ENCODE measurements at regions not wholly inside any gene's neighbourhood (a gene's known extent, or its start where the extent isn't known, plus 50 kb on each side); places are given as distances from the start of the nearest gene placed in this dataset.

DNA sequence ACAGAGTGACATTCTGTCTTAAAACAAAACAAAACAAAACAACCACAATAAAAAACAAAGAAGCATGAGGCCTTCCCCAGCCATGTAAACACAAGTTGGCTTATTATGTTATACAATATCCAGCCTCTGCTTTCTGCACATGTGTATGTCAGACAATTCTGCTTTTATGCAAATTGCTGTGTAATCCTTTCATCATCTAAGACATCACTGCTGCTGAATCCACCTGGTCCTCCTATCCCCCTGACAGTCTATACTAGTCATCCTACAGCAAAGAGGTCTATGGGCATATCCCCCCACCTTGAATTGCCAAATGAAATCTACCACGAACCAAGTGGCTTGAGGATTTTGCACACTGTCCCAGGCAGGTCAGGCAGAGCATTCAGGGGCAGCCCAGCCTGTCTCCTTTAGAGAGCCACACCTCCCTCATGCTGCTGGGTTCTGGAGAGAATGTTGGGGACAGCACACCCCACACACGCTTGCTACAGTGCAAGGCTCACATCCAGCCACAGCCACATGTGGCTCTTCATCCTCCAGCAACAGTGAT, 339.6 kb upstream of the CDH5 start:
- peaks cover 6% of the 10 kb centered on the region for H3K27me3 Mint-ChIP-seq

DNA sequence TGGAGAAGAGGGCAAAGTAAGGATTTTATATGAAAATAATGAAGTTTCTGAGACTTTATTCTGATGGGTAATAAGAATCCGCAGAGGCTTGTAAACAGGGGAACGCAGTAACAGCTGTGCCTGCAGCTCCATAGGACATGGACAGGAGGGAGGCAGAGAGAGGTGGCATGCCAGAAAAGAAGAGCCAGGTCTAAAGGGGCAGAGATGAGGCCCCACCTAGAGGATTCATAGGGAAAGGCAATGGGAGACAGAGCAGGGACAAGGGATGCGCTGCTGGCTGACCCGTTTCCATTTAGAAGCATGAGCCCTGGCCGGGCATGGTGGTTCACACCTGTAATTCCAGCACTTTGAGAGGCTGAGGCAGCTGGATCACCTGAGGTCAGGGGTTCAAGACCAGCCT, 340.3 kb upstream of the CDH5 start:
- Histone ChIP-seq H4K20me1 (ENCODE audit: control insufficient read depth, insufficient read depth, low read length, poor library complexity, severe bottlenecking) (no peaks in the 10 kb centered on the region), H3K79me2 (ENCODE audit: control insufficient read depth, insufficient read depth, low read length) (no peaks in the 10 kb centered on the region), H3K4me3 (ENCODE audit: control extremely low read depth in 1 of 5, extremely low read depth in 1 of 5, insufficient read depth in 1 of 5, low read depth in 2 of 5, low read length in 4 of 5) (no peak overlapping the region), H3K9ac (ENCODE audit: low read length) (no peak overlapping the region), H3K27me3 (replicated peaks in 1 of 4; ENCODE audit: control extremely low read depth in 1 of 4, control insufficient read depth in 3 of 4, insufficient read depth in 4 of 4, low read length in 3 of 4) (no peaks in the 10 kb centered on the region), H3K9me3 (ENCODE audit: control extremely low read depth in 1 of 3, control insufficient read depth in 2 of 3, insufficient read depth in 1 of 3, low read length in 2 of 3) (peaks cover 0 to 13% (median 0%) of the 10 kb centered on the region in 3 donors), H2AFZ (ENCODE audit: insufficient read depth, low read depth, low read length, poor library complexity, severe bottlenecking) (no peak overlapping the region), H3K27ac (ENCODE audit: low read length in 2 of 2) (no peak overlapping the region), H3K4me2 (replicated peaks; ENCODE audit: low read depth, low read length, poor library complexity, severe bottlenecking) (no peak overlapping the region), H3K36me3 (replicated peaks in 1 of 2; ENCODE audit: control extremely low read depth in 1 of 2, control insufficient read depth in 1 of 2, extremely low read depth in 1 of 2, insufficient read depth in 2 of 2, low read length in 1 of 2) (no peaks in the 10 kb centered on the region), H3K4me1 (ENCODE audit: control insufficient read depth in 2 of 2, insufficient read depth in 2 of 2, low read length in 2 of 2) (no peaks in the 10 kb centered on the region)
- Mint-ChIP-seq H3K27ac (no peak overlapping the region), H3K27me3 (peaks cover 6% of the 10 kb centered on the region), H3K4me3 (no peak overlapping the region), H3K4me1 (no peaks in the 10 kb centered on the region), H3K9me3 (ENCODE audit: insufficient read depth) (peaks cover 8% of the 10 kb centered on the region)
- TF ChIP-seq EZH2 (IDR thresholded peaks at IDR 0.05; ENCODE audit: borderline replicate concordance, insufficient read depth, low read depth, low read length, poor library complexity, severe bottlenecking): no peak
- TF ChIP-seq, protein P1, sequence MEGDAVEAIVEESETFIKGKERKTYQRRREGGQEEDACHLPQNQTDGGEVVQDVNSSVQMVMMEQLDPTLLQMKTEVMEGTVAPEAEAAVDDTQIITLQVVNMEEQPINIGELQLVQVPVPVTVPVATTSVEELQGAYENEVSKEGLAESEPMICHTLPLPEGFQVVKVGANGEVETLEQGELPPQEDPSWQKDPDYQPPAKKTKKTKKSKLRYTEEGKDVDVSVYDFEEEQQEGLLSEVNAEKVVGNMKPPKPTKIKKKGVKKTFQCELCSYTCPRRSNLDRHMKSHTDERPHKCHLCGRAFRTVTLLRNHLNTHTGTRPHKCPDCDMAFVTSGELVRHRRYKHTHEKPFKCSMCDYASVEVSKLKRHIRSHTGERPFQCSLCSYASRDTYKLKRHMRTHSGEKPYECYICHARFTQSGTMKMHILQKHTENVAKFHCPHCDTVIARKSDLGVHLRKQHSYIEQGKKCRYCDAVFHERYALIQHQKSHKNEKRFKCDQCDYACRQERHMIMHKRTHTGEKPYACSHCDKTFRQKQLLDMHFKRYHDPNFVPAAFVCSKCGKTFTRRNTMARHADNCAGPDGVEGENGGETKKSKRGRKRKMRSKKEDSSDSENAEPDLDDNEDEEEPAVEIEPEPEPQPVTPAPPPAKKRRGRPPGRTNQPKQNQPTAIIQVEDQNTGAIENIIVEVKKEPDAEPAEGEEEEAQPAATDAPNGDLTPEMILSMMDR (IDR thresholded peaks at IDR 0.05): no peak
- ATAC-seq (ENCODE audit: low read depth): no peak
- DNase-seq: no peak
- ChIA-PET CTCF (no interaction called here), POLR2A (no interaction called here)
- WGBS (ENCODE audit: insufficient coverage): 83% methylated on average over 5 of the region's 5 CpGs
- intact Hi-C loops (cut with micrococcal nuclease): no loop called here

More for the DNA sequence above, 339.6 kb upstream of the CDH5 start:
- 69% methylated on average over 2 of the region's 2 CpGs for WGBS (ENCODE audit: insufficient coverage)
- no peak overlapping the region for H3K4me3 Mint-ChIP-seq
- no peak overlapping the region for H3K4me2 ChIP-seq (replicated peaks; ENCODE audit: low read depth, low read length, poor library complexity, severe bottlenecking)
- H3K9ac ChIP-seq (ENCODE audit: low read length): no peak overlapping the region
- CTCF ChIA-PET: no interaction called here
- no peak overlapping the region for H3K27ac ChIP-seq (ENCODE audit: low read length in 2 of 2)
- H3K79me2 ChIP-seq (ENCODE audit: control insufficient read depth, insufficient read depth, low read length): no peaks in the 10 kb centered on the region
- intact Hi-C loops (cut with micrococcal nuclease): no loop called here
- POLR2A ChIA-PET: no interaction called here
- no peaks in the 10 kb centered on the region for H3K36me3 ChIP-seq (replicated peaks in 1 of 2; ENCODE audit: control extremely low read depth in 1 of 2, control insufficient read depth in 1 of 2, extremely low read depth in 1 of 2, insufficient read depth in 2 of 2, low read length in 1 of 2)
- peaks cover 0 to 12% (median 0%) of the 10 kb centered on the region in 3 donors for H3K9me3 ChIP-seq (ENCODE audit: control extremely low read depth in 1 of 3, control insufficient read depth in 2 of 3, insufficient read depth in 1 of 3, low read length in 2 of 3)
- no peaks in the 10 kb centered on the region for H4K20me1 ChIP-seq (ENCODE audit: control insufficient read depth, insufficient read depth, low read length, poor library complexity, severe bottlenecking)
- no peak for DNase-seq
- H3K4me1 ChIP-seq (ENCODE audit: control insufficient read depth in 2 of 2, insufficient read depth in 2 of 2, low read length in 2 of 2): no peaks in the 10 kb centered on the region
- no peak overlapping the region for H3K4me3 ChIP-seq (ENCODE audit: control extremely low read depth in 1 of 5, extremely low read depth in 1 of 5, insufficient read depth in 1 of 5, low read depth in 2 of 5, low read length in 4 of 5)
- H3K4me1 Mint-ChIP-seq: no peaks in the 10 kb centered on the region
- H3K27ac Mint-ChIP-seq: no peak overlapping the region
- no peak overlapping the region for H2AFZ ChIP-seq (ENCODE audit: insufficient read depth, low read depth, low read length, poor library complexity, severe bottlenecking)
- H3K27me3 ChIP-seq (replicated peaks in 1 of 4; ENCODE audit: control extremely low read depth in 1 of 4, control insufficient read depth in 3 of 4, insufficient read depth in 4 of 4, low read length in 3 of 4): no peaks in the 10 kb centered on the region
- no peak for ATAC-seq (ENCODE audit: low read depth)
- TF ChIP-seq, protein P1 (IDR thresholded peaks at IDR 0.05): no peak
- TF ChIP-seq EZH2 (IDR thresholded peaks at IDR 0.05; ENCODE audit: borderline replicate concordance, insufficient read depth, low read depth, low read length, poor library complexity, severe bottlenecking): no peak
- peaks cover 8% of the 10 kb centered on the region for H3K9me3 Mint-ChIP-seq (ENCODE audit: insufficient read depth)
